GM12891 (cell line): ENCODE measurements at regions not wholly inside any gene's neighbourhood (a gene's known extent, or its start where the extent isn't known, plus 50 kb on each side); places are given as distances from the start of the nearest gene placed in this dataset.

Experiments used
- PAX5 ChIP-seq: IDR thresholded peaks from 2 replicates; pipeline ENCODE4 v1.6.1; 2011; ENCODE audit warnings: low read length, moderate library complexity, mild to moderate bottlenecking; ENCODE audit not compliant: insufficient read depth, severe bottlenecking
- POLR2A ChIP-seq: IDR thresholded peaks from 2 replicates; pipeline ENCODE4 v1.6.1; 2011; ENCODE audit warnings: low read depth, low read length, control low read depth
- POLR2AphosphoS5 ChIP-seq: IDR thresholded peaks from 2 replicates; pipeline ENCODE4 v1.6.1; 2011; ENCODE audit warnings: low read depth, low read length, control low read depth
- POU2F2 ChIP-seq: IDR thresholded peaks from 2 replicates; pipeline ENCODE4 v1.6.1; 2011; ENCODE audit warnings: low read depth, mild to moderate bottlenecking, control low read depth, low read length, moderate library complexity
- SPI1 ChIP-seq: IDR thresholded peaks from 2 replicates; pipeline ENCODE4 v1.6.1; 2011; ENCODE audit warnings: low read depth, low read length, control low read depth
- TAF1 ChIP-seq: IDR thresholded peaks from 2 replicates; pipeline ENCODE4 v1.6.1; 2011; ENCODE audit warnings: low read depth, low read length, control low read depth

GRCh38 chr10:63822496-63822895 is 301.3 kb downstream of the REEP3 start:
- TF ChIP-seq POLR2A (no peak), SPI1 (no peak), POLR2AphosphoS5 (no peak), TAF1 (no peak), POU2F2 (no peak), PAX5 (no peak)
